ENCODE measurements at regions not wholly inside any gene's neighbourhood (a gene's known extent, or its start where the extent isn't known, plus 50 kb on each side); places are given as distances from the start of the nearest gene placed in this dataset.
A peak's percentile ranks its signal among the peaks of the same experiment; 100 is the strongest.
"Not testable (repeated sequence)": the region's sequence is repeated elsewhere in the genome, so short reads cannot be mapped to it uniquely, and the experiment has no call there.

DNA sequence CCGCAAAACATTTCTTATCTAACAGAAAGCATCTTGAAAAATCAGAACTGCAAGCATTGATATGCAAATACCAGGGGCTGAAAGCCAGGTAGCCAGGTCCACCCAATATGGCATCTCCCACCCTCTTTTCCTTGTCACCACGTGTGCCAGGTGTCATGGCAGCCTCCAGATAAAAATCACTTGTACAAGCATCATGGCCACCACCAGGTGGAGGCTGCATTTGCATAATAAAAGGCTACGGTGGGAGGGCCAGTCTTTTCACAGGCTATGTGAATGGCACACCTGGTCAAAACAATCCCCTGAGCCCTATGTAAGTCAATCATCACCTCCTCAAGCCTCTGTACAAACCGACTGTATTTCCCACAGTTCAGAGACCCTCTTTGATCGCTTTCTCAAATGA, 1233.1 kb upstream of the ALCAM start:
- no peak for DNase-seq (ENCODE audit: low spot score)

DNA sequence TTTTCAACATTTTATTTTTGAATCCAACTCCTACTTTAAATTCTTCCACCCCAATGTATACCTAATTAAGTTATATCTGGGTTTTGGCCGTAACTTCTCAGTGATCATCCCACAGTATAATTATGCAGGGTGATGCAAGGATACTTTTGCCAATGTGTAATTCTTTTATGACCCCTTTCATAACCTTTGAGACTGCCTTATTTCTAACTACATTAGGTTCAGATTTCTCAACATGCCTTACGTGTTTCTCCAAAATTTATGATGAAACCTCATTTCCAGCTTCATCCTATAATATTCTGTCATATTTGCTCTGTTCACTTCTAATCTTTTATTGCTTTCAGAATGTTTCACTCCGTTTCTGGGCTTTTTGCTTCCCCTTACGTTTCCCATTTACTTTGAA, 1229.6 kb upstream of the ALCAM start:
- DNase-seq (ENCODE audit: low spot score), result no peak

DNA sequence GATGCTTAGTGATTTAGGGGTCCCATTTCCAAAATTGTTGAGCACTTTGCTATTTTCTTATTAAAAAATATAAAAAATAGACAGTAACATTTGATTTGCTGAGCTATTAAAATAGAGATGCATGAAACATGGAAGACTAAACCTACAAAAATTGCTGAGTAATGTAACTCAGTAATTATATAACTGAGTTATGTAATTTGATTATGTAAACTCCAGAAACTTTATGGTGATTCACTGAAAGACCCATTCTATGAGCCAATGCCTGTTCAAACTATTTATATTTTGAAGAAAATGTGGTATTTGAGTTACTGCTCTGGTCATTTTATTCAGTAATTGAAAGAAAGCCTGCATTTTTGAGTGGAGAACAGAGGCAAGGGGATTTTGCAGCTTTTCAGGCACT, 1221.5 kb upstream of the ALCAM start:
- DNase-seq (ENCODE audit: low spot score), result no peak

DNA sequence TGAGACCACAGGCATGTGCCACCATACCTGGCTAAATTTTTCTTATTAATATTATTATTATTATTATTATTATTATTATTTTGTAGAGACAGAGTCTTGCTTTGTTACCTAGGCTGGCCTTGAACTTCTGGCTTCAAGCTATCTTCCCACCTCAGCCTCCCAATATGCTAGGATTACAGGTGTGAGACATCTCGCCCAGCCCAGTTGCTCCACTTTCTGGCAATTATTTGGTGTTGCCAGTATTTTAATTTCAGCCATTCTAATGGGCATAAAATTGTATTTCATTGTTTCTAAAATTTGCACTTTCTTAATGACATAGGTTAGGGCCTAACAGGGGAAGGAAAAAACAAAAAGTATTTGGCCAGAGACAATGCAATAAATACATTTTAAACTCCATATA, 1217.6 kb upstream of the ALCAM start:
- DNase-seq (ENCODE audit: low spot score), result no peak

DNA sequence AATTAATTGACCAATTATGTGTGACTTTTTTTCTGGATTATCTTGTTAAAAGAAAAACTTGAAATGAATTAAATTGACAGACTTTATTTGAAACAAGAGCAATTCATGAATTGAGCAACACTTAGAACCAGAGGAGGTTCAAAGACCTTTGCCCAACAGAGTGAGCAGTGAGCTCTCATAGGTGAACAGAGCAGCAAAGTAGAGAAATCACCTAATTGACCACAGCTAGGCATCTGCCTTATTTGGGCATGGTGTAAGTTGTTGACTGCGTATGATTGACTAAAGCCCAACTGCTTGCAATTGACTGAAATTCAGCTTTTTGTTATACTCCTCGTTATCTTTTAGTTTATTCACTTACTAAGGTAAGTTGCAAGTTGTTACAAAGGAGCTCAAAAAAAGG, 1216.0 kb upstream of the ALCAM start:
- DNase-seq (ENCODE audit: low spot score), result no peak

DNA sequence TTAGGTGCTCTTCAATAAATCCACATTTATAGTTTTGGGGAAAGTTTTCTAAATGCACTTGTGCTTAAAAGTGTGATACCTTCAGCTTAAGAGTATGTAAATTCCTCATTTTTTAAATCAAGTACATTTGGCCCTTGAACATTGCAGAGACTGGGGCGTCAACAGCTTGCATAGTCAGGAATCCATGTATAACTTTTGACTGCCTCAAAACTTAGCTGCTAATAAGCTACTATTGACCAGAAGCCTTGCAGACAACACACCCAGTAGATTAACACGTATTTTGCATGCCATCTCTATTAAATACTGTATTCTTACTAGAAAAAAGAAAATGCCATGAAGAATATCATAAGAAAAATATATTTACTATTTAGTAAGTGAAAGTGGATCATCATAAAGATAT, 1211.8 kb upstream of the ALCAM start:
- DNase-seq (ENCODE audit: low spot score), result no peak

DNA sequence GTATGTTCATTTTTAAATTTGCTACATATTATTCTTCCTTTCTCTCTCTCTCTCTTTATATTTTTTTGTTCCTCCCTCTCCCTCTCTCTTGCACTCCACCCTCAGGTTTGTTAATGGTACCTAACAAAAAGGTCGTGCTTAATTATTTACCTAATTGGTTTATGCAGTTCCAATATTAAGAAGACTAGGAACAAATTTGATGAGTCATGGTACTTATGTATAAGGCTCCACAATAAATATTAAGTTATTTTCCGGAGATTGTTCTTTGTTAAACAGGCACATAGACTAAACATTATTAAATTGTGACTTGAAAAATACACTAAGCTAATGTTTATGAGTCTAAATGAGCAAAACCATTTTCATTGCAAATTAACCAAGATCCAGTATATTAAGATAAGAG, 1200.8 kb upstream of the ALCAM start:
- DNase-seq (ENCODE audit: low spot score), result no peak

DNA sequence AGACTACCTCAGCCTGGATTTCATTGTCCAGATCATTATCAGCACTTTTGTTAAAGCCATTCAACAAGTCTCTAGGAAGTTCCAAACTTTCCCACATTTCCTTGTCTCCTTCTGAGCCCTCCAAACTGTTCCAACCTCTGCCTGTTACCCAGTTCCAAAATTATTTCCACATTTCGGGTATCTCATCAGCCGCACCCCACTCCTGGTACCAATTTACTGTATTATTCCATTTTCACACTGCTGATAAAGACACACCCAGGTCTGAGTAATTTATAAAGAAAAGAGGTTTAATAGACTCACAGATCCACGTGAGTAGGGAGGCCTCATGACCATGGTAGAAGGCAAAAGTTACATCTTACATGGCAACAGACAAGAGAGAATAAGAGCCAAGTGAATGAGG, 1198.3 kb upstream of the ALCAM start:
- no peak for DNase-seq (ENCODE audit: low spot score)

DNA sequence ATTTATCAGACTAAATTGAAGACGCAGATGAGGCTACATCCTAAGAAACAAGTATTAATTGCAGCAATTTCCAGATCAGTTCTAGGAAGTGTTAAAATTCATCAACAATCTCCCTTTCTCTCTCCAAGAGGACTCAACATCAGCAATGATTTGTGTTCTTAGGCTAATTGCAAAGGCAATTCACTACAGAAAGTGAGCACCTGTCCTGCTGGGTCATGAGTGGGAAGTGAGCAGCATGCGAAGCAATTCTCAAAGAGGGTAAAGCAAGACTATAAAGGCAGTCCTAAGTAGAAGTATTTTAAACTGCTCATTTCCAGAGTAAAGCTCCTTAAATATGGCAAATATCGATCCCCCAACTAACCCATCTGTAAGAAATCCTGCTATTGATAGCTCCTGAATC, 1191.0 kb upstream of the ALCAM start:
- no peak for DNase-seq (ENCODE audit: low spot score)

DNA sequence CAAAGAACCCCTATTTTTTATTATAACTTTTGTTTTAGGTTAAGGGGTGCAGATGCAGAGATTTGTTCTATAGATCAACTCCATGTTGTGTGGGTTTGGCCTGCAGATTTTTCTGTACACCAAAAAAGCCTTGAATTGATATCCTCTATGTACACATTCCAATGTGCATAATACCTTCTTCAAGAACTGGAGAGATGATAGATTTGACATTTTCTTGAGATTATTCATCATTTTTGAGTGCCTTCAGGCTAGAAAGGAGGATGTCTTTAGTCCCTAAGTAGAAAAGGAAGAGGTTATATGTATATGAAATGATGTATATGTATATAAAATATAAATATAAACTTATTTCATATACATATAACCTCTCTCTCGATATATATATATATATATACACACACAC, 1190.0 kb upstream of the ALCAM start:
- no peak for DNase-seq (ENCODE audit: low spot score)

DNA sequence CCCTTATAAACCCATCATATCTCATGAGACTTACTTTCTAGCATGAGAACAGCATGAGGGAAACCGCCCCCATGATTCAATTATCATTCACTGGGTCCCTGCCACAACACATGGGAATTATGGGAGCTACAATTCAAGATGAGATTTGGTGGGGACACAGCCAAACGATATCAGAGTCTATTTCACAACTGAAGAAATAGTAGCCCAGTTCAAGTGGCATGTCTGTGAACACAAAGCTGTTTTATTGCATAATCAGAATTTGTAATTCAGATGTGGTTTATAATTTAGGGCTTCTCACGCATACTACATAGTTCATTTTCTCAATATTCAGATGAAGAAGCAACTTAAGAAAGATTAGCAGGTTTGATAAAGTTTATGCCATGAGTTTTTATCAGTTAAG, 1188.0 kb upstream of the ALCAM start:
- no peak for DNase-seq (ENCODE audit: low spot score)

DNA sequence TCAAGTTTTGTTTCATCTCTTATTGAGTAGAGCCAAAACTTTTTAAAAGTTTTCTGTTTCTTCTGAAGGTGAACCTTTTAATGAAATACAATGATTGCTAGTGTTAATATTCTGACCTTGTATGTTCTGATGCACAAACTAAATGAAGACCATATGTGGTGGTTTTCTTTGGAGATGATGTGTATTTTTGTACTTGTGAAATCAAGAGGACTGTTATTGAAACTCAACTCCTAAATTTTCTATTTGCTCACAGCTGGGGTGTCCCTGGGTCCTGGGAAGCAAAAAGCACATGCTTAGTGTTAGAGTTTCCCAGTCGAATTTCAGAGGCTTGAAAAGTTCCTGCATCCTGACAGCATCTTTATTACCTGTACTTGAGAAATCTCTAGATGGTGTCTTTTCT, 1185.8 kb upstream of the ALCAM start:
- DNase-seq (ENCODE audit: low spot score), result peak; percentile 2

DNA sequence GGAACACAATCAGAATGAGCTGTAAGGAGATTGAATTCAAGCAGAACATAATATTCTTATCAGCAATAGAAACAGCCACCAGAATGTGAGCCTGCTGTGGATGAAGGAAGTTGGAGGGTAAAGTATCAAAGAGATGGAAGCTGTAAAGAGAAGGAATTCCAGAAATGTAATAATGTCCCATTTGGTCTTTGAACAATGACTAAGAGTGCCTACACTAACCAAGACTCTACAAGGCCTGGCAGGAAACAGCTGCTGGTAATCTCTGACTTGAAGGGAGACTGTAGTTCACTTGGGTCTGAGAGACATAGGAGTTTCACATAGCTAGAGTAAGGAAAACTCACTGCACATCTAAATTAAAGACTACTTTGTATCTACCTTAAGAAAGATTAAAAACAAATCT, 1176.0 kb upstream of the ALCAM start:
- no peak for DNase-seq (ENCODE audit: low spot score)

DNA sequence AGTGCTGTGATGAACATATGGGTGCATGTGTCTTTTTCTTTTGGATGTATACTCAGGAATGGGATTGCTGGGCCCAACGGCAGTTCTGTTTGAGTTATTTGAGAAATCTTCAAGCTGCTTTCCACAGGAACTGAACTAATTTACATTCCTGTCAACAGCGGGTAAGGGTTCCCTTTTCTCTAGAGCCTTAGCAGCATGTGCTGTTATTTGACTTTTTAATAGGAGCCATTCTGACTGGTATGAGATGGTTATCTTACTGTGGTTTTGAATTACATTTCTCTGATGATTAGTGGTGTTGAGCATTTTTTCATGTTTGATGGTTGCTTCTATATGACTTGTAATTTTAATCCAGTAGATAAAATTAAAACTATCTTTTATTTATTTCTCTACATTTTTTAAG, 1168.6 kb upstream of the ALCAM start:
- no peak for DNase-seq (ENCODE audit: low spot score)

DNA sequence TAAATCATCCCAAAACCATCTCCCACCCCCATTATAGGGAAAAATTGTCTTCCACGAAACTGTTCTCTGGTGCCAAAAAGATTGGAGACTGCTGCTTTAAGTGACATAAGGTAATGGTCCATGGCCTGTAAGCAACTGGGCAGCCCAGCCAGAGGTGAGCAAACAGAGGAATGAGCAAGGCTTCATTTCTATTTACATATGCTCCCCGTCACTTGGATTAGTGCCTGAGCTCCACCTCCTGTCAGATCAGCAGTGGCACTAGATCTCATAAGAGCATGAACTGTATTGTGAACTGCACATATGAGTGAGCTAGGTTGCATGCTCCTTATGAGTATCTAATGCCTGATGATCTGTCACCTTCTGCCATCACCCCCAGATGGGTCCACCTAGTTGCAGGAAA, 1159.8 kb upstream of the ALCAM start:
- no peak for DNase-seq (ENCODE audit: low spot score)

DNA sequence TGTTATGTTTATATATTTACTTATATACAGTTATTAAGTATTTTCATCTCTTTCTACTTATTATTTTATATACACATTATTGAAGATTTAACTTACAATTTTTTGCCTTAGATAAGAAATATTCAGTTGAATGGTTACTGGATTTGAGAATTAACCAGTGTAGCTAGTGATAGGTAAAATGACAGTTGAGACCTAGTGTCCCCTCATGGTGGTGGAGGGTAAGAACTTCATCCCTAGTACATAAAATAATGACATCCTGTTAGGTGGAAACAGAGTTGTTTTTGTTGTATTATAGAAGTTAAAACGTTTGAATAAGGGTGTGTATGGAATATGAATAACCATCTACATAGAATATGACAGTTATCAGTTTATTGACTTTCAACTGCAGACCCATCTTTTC, 1152.4 kb upstream of the ALCAM start:
- DNase-seq (ENCODE audit: low spot score), result no peak

DNA sequence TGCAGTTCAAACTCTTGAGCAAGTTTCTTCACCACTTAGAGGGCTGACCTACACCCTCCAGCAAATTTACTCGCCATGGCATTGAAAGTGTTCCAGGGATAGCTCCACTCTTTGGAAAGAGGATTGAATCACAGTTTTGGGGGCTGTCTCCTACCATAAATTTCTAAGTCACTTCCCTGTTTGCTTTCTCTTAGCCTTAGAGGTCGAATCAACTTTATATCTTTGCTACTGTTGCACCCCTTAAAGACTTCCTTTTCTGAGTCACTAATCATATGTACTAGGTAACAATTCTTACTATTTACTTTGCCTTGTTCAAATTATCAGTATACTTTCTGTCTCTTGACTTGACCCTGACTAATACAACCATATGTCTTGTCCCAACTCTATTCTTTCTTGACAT, 1151.8 kb upstream of the ALCAM start:
- DNase-seq (ENCODE audit: low spot score), result no peak

DNA sequence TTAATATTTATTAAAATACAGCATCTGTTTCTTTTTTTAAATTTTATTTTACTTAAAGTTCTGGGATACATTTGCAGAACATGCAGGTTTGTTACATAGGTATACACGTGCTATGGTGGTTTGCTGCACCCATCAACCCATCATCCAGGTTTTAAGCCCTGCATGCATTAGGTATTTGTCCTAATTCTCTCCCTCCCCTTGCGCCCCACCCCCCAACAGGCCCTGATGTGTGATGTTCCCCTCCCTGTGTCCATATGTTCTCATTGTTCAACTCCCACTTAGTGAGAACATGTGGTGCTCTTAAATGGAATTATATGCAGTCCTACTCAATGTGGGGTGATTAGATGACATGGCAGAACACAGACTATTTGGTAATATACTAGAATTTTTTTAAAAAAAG, 1147.7 kb upstream of the ALCAM start:
- DNase-seq (ENCODE audit: low spot score), result not testable (repeated sequence)

DNA sequence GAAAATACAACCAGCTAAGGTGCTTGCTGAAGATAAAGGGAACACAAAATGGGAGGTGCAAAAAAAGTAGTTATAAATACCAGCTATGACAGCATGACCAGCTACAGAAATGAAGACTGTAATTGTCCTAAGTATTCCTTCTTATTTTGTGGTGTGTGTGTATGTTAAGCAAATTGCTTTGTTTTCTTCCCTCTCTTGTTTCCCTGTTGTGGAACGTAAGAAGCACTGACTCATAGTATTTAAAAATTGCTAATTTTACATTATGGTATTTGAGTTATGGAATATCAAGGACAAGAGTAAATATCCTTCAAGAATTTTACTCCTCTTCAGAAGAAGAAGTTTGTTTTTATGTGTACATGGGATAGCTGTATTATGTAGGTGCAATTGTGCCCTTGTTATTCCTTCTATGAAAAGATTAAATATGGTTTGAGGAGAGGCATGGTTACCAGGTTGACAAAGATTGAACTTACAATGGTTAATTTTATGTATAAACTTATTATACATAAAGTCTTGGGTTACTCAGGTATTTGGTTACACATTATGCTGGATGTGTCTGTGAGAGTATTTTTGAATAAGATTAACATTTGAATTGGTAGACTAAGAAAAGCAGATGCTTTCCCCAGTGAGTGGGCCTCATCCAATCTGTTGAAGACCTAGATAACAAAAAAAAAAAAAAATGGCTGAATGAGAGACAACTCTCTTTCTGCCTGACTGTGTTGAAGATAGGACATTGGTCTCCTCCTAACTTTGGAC, 1132.1 kb upstream of the ALCAM start:
- no peak for DNase-seq (ENCODE audit: low spot score)

DNA sequence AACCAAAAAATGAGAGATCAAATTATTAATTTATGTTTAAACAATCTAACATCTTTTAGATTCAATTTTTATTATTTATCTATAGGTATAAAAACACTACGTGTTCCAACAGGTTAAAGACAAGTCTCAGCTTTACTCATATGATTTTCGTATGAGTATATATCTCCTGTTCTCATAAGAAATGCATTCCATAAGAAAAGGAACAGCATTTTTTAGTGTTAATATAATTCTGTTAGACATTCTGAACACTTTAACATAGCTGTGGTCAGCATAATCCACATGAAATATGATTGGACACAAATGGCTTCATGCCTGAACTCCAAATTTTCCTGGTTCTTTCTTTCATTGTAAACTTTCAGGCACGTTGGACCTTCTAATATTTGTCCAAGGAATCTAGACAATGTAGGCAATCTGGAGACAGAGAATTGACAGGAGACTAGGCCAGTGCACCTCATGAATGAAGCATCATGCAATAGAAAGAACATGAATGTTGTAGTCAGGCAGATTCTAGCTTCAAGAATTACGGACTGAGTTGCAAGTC, 1122.0 kb upstream of the ALCAM start:
- no peak for DNase-seq (ENCODE audit: low spot score)

DNA sequence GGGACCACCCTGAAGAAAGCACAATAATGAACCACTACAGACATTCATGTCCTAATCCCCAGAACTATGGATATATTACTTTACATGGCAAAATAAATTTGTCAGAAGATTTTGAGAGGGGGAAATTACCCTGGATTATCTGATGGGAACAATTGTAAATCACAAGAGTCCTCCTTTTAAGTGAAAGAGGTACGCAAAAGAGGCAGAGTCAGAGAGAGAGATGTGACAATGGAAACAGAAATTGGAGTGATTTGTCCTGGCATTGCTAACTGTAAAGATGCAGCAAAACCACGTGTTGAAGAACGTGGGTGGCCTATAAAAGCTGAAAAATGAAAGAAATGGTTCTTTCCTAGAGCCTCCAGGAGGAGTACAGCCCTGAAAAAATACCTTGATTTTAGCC, 1121.4 kb upstream of the ALCAM start:
- no peak for DNase-seq (ENCODE audit: low spot score)

DNA sequence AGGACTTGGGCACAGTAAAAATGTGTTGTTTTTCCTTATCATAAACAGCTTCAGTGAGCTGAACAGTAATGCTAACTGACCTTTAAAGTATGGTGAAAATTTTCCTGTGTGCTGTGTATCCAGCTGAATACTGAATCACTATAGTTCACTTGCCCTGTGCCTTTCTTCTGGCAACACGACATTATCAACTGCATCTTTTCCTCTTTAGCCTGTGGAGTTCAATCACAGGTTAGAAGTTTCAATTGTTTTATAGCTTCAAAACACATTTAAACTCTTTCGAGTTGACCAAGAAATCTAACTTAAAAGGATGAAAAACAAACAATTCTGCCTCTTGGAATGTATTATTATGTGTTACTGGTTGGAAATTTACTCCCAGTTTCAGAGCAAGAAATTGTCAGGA, 1120.7 kb upstream of the ALCAM start:
- DNase-seq (ENCODE audit: low spot score), result no peak

DNA sequence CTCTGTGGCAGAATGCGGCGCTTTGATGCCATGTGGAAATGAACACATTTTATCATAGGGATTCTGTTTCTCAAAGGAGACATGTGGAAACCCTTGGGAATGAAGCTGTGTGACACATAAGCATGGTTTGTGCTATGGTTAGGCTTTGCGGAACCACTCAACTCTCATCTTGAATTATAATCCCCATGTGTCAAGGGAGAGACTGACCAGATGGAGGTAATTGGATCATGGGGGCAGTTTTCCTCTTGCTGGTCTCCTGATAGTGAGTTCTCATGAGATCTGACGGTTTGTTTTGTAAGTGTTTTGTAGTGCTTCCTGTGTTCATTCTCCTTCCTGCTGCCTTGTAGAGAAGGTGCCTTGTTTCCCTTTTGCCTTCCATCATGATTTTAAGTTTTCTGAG, 1109.2 kb upstream of the ALCAM start:
- DNase-seq (ENCODE audit: low spot score), result no peak

DNA sequence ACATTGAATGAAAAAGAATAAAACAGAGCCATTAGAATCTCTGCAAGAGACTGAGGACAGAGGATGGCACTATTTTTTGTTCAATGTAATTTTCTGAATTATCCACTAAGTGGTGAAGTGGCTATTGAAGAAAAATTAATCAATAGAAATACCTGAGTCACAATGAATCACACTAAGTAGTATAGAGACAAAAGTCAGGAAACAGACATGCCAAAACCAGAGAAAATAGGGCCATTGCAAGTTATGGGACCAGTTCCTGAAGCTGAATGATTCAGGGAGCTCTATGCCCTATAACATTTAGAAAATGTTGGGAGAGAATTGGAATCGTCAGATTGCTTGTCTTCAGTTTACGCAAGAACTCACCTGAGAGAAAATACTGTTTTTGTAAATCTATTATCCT, 1103.2 kb upstream of the ALCAM start:
- no peak for DNase-seq (ENCODE audit: low spot score)

All from pons (tissue), 1 donor.